ENCODE measurements at regions not wholly inside any gene's neighbourhood (a gene's known extent, or its start where the extent isn't known, plus 50 kb on each side); places are given as distances from the start of the nearest gene placed in this dataset.

DNA sequence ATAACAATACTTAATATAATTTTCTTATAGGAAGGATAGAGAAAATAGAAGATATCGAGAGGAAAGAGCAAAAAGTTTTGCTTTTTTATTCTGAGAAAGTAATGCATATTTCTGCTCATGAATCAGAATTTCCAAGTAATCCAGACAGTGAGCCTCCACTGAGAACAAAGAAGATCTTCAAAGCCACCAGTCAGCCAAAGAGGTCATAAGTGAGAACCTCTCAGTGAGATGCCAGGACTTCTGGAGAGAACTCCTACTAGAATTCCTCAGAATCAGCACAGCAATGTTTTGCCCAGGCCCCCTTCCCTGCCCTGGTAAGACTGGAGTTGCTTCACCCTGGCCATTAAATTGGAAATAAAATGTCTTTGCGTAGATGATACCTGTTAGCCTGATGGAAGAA lies 254.4 kb upstream of the FAT4 start:
- Mint-ChIP-seq H3K36me3 (ENCODE audit: low read depth) (no peaks in the 10 kb centered on the region), H3K4me3 (no peak overlapping the region), H3K4me1 (no peaks in the 10 kb centered on the region), H3K27ac (no peak overlapping the region), H3K9me3 (peaks cover 2% of the 10 kb centered on the region), H3K27me3 (no peaks in the 10 kb centered on the region)
- TF ChIP-seq, protein P1, sequence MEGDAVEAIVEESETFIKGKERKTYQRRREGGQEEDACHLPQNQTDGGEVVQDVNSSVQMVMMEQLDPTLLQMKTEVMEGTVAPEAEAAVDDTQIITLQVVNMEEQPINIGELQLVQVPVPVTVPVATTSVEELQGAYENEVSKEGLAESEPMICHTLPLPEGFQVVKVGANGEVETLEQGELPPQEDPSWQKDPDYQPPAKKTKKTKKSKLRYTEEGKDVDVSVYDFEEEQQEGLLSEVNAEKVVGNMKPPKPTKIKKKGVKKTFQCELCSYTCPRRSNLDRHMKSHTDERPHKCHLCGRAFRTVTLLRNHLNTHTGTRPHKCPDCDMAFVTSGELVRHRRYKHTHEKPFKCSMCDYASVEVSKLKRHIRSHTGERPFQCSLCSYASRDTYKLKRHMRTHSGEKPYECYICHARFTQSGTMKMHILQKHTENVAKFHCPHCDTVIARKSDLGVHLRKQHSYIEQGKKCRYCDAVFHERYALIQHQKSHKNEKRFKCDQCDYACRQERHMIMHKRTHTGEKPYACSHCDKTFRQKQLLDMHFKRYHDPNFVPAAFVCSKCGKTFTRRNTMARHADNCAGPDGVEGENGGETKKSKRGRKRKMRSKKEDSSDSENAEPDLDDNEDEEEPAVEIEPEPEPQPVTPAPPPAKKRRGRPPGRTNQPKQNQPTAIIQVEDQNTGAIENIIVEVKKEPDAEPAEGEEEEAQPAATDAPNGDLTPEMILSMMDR (IDR thresholded peaks at IDR 0.05) = no peak
- intact Hi-C loops (cut with micrococcal nuclease) = no loop called here
- ChIA-PET POLR2A (no interaction called here), CTCF (no interaction called here)
- DNase-seq = no peak
- ATAC-seq (ENCODE audit: low read depth) = no peak

DNA sequence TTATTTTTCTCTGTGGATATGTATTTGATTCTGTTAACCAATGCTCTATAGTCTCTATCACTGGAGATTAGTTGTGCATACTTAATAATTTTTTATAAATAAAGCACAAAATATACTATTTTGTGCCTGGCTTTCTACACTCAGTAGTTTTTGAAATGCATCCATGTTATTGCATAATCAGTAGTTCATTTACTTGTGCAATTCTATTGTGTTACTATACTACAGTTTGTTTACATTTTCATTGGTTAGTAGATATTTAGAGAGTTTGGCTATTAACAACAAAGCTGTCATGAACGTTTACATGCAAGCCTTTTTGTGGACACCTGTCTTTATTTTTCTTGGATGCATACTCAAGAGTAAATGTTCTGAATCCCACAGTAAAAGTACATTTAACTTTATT lies 265.0 kb upstream of the FAT4 start:
- Mint-ChIP-seq H3K27me3 (no peaks in the 10 kb centered on the region), H3K9me3 (peaks cover 4% of the 10 kb centered on the region), H3K36me3 (ENCODE audit: low read depth) (no peaks in the 10 kb centered on the region), H3K4me1 (no peaks in the 10 kb centered on the region), H3K4me3 (no peak overlapping the region), H3K27ac (no peak overlapping the region)
- TF ChIP-seq, protein P1 (IDR thresholded peaks at IDR 0.05) = no peak
- ChIA-PET POLR2A (no interaction called here), CTCF (no interaction called here)
- ATAC-seq (ENCODE audit: low read depth) (no peak), DNase-seq (no peak)
- intact Hi-C loops (cut with micrococcal nuclease) = no loop called here

DNA sequence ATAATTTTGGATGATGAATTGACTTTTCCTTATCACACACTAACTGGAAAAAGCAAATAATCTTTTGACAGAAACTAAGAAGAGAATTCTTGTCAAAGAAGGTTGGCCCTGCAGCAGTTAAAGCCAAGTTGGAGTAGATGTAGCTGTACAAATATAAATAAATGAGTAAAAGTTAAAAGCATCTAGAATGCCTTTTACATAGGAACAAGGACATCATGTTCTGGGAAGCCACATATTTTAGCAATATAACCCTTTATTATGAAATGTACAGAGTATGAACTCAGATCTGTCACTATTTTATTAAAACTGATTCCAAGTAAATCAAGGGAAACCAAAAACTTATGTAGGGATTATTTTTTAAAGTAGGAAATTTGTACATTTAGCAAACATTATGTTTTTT lies 269.4 kb upstream of the FAT4 start:
- no peak overlapping the region for H3K4me3 Mint-ChIP-seq
- intact Hi-C loops (cut with micrococcal nuclease) = no loop called here
- CTCF ChIA-PET = no interaction called here

DNA sequence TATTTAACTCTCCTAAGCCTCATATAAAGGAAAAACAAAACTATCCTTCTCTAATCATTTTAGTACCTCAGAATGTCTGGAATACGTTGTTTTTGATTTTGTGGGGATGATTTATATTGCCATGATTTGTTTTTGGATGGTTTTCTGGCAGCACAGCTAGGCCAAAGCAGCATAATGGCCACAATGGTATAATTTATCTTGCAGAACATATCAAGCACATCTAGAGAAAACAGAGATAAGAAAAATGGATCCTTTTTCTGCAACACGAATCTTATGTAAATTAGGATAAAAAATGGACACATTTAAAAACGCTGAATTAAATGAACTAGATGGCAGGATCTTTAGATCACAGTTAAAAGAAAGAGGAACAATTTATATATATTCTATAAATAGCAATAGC lies 269.9 kb upstream of the FAT4 start:
- TF ChIP-seq, protein P1 (IDR thresholded peaks at IDR 0.05) = no peak
- Mint-ChIP-seq H3K4me3 (no peak overlapping the region), H3K27me3 (no peaks in the 10 kb centered on the region), H3K4me1 (no peaks in the 10 kb centered on the region), H3K36me3 (ENCODE audit: low read depth) (no peaks in the 10 kb centered on the region), H3K9me3 (peaks cover 4% of the 10 kb centered on the region), H3K27ac (no peak overlapping the region)
- ChIA-PET POLR2A (no interaction called here), CTCF (no interaction called here)
- ATAC-seq (ENCODE audit: low read depth) = no peak
- intact Hi-C loops (cut with micrococcal nuclease) = no loop called here
- DNase-seq = no peak

More for the DNA sequence above, 269.4 kb upstream of the FAT4 start:
- DNase-seq (no peak), ATAC-seq (ENCODE audit: low read depth) (no peak)
- H3K36me3 Mint-ChIP-seq (ENCODE audit: low read depth) = no peaks in the 10 kb centered on the region
- no peak overlapping the region for H3K27ac Mint-ChIP-seq
- TF ChIP-seq, protein P1 (IDR thresholded peaks at IDR 0.05) = no peak
- POLR2A ChIA-PET = no interaction called here
- no peaks in the 10 kb centered on the region for H3K4me1 Mint-ChIP-seq
- H3K27me3 Mint-ChIP-seq = no peaks in the 10 kb centered on the region
- peaks cover 4% of the 10 kb centered on the region for H3K9me3 Mint-ChIP-seq

DNA sequence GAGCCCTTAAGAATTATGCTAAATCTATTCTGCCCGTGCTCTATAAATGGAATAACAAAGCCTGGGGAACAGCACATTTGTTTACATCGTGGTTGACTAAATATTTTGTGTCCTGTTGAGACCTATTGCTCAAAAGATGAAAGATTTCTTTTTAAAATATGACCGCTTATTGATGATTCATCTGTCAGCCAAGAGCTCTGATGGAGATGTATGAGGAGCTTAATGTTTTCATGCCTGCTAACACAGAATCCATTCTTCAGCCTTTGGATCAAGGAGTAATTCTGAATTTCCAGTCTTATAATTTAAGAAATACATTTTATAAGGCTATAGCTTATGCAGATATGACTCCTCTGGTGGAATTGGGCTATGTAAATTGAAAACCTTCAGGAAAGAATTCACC lies 271.3 kb upstream of the FAT4 start:
- Mint-ChIP-seq H3K36me3 (ENCODE audit: low read depth) (no peaks in the 10 kb centered on the region), H3K27me3 (no peaks in the 10 kb centered on the region), H3K27ac (no peak overlapping the region), H3K4me1 (no peaks in the 10 kb centered on the region), H3K4me3 (no peak overlapping the region), H3K9me3 (peaks cover 4% of the 10 kb centered on the region)
- ChIA-PET CTCF (no interaction called here), POLR2A (no interaction called here)
- ATAC-seq (ENCODE audit: low read depth) (no peak), DNase-seq (no peak)
- intact Hi-C loops (cut with micrococcal nuclease) = no loop called here
- TF ChIP-seq, protein P1 (IDR thresholded peaks at IDR 0.05) = no peak

Data from activated B cell treated with CpG ODN at 0.5 μM for 24 hours (primary cell).